GM04504 (cell line): ENCODE measurements at regions not wholly inside any gene's neighbourhood (a gene's known extent, or its start where the extent isn't known, plus 50 kb on each side); places are given as distances from the start of the nearest gene placed in this dataset.
A peak's percentile ranks its signal among the peaks of the same experiment; 100 is the strongest.

Experiments
- DNase-seq: peaks from one replicate; pipeline ENCODE4 v3.0.0-alpha.2; 2012; ENCODE audit warnings: low read depth

DNA sequence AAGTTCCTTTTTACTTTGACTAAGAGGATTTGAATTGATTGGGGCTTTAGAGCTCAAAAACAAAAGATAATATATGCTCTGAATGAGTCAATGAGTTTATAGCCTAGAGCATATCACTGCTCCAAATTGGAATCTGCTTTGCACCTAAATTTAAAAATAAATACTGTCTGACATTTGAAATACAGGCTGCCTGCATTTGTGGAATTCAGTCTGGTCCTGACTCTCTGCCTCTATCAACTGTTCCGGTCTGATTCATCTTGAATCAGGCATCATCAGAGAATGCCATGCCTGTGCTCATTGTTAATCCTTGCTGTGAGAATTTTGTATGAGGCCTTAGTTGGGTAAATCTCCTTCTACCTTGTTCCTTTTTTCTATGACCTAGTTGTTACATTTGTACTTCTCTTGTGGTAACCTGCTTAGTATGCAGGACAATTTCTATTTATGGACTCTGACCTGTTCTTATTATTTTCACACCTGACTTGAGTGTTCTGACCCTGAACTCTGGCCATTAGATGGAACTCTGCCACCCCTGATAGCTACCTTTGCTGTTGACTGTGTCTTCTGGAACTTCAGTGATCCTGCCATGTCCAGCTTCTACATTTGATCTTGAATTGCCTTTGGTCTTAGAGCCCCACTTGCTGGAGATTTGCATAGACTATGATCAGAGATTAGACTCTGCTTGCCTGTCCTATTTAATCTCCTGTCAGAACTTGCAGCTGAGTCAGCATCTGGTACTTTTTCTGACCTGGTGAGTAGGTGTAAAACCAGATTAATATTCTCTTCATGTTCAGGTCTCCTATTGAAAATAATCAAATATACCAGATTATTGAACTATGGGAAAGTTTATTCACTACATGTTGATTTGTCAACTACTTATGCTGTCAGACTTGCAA lies 442.7 kb upstream of the HS3ST5 start:
- DNase-seq: no peak

DNA sequence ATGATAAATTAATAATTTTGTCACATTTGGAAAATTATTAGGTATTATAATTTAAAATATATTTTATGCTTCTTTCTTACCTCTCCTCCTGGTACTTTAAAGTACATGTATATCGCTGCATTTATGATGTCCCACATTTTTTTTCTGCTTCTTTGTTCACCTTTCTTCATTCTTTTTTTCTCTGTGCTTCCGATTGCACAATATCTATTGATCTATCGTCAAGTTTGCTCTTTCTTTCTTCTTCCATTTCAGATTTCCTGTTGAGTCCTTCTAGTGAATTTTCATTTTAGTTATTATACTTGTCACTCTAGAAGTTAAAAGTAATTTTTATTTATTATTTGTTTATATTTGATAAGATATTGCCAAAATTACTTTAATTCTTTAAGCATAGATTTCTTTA lies 441.0 kb upstream of the HS3ST5 start:
- no peak for DNase-seq

DNA sequence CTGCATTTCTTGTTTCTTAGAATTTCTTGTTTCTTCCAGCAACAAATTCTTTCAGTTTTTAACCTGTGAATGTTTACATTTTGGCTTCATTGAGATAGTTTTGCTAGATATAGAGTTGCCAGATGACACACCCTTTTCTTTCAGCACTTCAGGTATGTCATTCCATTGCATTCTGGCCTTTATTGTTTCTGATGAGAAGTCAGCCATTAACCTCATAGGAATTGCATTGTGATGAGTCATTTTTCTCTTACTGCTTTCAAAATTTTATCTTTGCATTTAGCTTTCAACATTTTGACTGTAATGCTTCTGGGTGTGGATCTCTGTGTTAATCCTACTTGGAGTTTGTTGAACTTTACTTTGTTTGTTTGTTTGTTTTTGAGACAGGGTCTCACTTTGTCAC lies 440.3 kb upstream of the HS3ST5 start:
- DNase-seq: no peak

DNA sequence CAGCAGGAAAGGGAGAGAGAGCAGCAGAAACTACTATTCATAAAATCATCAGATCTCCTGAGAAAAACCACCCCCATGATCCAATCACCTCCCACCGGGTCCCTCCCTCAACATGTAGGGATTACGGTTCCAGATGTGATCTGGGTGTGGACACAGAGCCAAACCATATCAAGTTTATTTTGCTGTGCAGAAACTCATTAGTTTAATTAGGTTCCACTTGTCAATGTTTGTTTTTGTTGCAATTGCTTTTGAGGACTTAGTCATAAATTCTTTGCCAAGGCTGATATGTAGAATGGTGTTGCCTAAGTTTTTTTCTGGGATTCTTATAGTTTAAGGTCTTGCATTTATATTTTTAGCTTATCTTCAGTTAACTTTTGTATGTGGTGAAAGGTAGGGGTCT lies 422.0 kb upstream of the HS3ST5 start:
- no peak for DNase-seq

DNA sequence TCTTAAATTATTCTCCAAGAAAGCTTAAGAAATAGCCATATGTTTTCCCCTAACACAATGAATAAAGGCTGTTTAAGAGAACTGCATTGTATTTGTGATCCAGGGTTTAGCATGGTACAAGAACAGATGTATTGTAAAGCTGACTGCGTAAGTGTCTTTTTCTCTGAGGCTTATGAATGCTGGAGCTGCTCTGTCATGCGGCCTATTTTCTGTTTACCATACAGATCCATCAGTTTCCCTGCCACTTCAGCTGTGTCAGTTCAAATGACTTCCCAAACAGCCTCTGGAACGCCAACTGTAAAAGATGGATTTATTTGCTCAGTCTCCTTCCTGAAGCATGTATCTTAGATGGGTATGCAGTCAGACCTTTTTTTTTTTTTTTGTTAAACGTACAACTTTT lies 419.3 kb upstream of the HS3ST5 start:
- no peak for DNase-seq

DNA sequence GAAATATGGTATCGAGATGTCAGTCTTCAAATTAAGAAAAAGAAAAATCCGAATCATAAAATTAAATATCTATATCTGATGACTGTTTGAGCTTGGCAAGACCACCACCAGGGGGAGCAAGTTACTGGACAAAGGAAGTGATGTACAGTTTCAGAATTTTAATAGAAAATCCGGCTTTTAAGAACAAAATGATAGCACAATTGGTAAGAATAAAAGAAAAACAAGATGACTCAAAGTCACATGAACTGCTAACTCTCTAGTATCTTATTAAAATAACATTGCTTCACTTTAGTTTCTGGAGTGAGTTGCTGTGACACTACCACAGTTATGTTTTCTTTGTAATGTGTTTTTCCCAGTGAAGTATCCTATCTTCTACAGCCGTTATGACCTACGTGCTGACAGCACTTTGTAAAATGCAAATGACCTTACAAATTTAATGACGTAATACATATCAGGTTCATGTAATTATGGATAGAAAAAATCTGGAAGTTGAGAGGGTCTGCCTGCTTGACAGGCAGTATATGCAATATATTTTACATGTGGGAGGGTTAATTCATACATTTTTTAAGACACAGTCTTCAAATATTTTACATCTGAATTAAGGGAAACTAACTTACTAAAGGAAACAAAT lies 405.3 kb upstream of the HS3ST5 start:
- peak; percentile 15 for DNase-seq

DNA sequence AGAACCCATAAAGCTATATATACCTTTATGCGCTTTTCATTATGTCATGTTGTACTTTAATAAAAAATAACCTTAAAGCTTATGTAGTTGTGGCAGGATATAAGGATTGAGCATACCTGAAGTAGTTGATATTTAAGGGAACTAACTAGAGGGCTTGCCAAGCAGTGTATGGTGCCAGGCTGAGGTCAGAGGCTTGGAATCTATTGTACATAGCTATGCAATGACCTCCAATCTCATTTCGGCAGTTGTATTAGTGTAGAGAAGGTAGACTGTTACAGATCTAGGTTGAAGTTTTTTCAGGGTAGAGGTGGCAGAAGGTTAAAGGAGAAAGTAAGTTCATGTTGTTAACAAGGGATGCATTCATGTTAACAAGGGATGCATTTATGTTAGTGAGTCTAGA lies 397.7 kb upstream of the HS3ST5 start:
- DNase-seq: no peak

DNA sequence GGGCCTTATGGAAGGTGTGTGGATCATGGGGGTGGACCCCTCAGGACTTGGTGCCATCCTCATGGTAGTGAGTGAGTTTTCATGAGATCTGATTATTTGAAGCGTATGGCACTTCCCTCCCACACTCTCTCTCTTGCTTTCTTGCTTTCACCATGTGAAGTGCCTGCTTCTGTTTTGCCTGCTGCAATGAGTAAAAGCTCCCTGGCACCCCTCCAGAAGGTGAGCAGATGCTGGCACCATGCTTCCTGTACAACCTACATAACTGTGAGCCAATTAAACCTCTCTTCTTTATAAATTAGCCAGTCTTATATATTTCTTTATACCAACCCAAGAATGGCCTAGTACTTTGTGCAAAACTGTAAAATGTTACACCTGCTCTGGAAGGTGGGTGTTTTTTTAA lies 396.8 kb upstream of the HS3ST5 start:
- DNase-seq: no peak

DNA sequence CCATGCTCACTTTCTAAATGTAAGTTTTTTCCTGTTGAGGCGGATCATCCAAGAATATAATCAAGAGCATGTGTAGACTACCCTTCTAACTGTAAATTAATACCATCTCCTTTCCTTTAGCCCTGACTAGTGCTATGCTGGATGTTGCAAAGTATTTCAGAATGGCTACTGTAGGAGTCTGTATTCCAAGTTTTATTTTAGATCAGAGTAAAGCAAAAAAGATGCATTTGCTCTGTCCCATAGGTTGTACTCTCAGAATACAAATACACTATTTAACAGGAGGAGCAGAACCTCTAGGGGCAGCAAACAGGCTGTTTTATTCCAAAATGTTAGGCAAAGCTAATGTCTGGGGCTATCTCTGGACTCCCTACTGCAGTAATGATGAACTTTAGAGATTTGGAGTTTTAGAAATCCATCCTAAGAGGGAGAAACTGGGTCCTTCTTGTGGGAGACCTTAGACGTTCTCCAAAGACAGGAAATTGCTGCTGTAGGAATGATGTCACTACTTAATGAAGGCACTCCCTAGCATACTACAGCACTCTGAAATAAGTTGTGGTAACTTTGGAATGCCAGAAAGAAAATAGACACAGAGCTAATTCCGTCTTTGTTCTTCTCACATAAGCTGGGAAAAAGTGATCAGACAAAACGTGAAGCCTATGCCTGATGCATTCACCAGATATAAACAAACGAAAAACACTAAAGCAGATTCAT lies 392.4 kb upstream of the HS3ST5 start:
- no peak for DNase-seq

DNA sequence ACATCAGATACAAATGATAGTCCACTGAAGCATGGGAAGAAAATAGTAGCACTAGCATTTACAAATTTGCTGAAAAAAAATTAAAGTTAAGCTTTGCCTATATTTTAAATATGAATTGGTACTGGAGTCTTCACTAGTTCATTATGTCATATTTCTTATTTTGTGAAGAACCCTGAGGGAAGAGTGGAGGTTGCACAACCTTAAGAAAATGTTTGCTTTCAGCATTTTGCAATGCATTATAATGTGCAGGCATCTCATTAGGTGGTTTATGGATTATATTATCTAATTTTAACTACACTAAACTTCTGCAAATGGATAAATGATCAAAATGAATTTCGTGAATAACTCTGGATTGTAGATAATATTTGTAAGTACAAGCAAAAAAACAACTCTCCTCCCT lies 390.8 kb upstream of the HS3ST5 start:
- no peak for DNase-seq

DNA sequence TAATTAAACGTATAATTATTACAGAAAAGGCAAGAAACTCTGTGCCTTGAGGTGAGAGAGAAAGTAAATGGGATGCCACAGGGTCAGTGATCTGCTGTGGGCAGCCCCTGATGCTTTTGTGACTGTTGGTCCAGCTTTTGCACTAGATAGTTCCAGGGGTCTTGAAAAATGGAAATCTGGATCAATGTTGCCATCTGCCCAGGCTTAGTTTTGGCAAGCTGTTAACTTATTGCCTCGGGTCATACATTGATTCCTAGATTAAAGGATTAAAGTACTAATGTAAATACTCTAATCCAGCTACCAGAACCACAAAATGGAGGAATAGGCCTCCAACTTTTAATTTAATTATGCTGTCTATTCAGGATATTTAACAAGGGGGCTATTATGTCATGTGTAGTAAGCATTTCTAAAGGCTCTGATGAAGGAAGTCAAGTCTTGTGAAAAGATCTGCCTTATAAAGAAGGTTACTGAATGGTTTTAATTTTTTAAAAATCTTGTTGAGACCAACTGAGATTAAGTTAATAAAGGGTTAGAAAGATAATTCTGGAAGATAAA lies 376.0 kb upstream of the HS3ST5 start:
- no peak for DNase-seq

DNA sequence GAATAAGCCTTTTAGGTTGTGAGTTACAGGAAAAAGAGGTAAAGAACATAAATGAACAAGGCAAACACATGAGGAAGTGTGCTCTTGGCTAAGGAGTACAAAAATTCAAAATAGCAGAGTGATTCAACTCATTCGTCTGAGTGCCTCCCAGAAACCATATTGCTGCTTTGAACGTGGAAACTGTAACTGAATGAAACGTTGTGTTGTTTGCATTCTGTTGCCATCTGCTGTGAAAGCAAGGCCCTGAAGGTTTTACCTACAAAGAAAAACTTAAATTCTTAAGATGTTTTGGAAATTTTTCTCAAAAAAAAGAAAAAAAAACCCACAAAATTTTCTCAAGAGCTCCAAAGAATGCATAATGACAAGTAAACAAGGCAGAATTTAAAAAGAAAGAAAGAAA lies 375.4 kb upstream of the HS3ST5 start:
- DNase-seq: no peak

DNA sequence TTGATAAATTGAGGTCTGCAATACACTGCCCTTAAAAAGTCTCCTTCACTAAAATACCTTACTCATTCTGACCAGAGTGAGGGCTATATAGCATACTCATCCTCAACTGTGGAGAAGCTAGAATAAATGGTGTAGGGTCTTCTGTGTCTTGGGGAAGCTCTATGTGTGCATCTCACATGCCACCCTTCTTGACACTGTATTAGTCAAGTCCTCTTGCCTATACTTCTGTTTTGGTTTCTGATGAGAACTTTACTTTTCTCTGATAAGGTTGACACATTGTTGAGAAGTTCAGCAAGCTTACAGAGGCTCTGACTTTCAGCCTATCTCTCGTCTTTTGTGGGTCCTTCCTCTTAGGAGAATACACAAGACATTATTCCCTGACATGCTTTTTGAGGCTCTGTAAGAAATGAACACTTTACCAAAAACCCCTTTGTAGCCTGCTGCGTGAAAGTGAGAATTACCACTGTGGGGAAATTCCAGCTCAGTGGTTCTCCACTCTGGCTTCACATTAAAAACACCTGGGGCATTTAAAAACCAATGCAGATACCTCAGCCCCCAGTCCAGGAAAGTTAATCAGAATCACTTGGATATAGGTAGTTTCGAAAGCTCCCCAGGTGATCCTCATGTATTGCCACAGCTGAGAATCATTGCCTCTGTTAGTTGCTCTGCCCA lies 372.1 kb upstream of the HS3ST5 start:
- no peak for DNase-seq

DNA sequence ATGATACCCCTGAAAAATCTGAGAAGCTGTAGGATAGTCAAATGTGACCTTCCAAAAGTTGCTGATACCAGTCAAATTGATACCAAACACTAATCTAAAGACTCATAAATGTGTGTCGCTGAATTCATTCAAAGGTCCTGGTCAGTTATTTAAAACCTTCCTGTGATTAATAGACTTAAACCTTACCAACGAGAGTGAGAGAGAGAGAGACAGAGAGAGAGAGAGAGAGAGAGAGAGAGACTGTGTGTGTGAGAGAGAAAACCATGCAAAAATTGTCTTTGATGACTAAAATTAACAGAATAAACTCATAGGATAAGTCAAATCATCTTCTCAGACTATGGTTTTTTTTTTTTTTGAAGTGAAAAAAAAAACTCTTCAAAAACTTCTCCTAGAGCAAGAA lies 370.9 kb upstream of the HS3ST5 start:
- DNase-seq: no peak

DNA sequence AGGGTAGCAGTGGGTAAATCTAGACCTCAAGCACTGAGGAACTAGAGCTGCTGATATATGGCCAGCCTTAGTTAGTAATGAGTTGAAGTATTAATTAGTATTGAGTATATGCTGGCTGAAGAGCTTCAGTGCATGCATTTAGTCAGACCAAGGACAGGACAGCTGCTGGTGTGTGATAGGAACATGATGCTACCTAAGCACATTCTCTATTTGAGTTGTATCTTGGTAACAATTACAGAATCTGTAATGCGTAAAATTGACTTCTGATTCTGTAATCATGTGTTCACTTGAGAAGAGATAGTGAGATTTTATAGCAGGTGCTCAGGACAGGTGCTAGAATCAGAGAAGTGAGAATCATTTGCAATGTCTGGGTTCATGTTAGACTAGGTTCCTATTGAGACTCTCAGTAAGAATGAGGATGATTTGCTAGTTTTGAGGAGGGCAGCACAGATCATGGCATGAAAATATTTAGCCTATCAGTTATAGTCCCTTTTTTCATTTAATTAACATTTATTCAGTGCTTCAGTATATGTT lies 369.4 kb upstream of the HS3ST5 start:
- no peak for DNase-seq

DNA sequence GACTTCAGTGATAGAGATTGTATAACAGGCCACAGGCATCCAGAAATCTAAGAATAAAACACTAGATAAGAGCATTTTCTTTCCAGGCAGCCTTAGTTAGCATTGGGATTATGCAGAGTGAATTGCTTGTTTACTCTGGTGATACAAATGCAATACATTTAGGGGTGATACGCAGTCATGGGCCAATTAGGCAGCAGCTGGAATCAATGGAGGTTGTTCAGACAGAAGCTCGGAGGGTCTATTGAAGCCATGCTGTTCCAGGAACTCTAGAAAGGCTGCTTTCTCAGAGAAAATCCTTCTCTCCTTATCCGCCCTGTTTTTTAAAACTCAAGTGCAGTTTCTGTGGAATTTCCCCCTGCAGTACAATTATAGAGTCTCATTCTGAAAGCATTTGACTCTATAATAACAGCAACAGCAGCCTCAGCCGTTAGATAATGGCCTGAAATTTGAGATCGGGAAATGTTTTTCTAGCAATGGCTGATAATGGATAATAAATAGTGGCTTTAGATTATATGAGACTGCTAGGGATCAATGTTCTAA lies 364.3 kb upstream of the HS3ST5 start:
- no peak for DNase-seq

DNA sequence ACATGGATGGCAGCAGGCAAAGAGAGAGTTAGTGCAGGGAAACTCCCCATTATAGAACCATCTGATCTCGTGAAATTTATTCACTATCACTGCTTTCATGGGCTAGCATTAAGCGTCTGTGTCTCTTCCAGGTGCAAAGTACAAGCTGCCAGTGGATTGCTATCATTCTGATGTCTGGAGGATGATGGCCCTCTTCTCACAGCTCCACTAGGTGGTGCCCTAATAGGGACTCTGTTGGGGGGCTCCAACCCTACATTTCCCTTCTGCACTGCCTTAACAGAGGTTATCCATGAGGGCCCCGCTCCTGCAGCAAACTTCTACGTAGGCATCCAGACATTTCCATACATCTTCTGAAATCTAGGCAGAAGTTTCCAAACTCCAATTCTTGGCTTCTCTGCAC lies 347.8 kb upstream of the HS3ST5 start:
- DNase-seq: no peak

DNA sequence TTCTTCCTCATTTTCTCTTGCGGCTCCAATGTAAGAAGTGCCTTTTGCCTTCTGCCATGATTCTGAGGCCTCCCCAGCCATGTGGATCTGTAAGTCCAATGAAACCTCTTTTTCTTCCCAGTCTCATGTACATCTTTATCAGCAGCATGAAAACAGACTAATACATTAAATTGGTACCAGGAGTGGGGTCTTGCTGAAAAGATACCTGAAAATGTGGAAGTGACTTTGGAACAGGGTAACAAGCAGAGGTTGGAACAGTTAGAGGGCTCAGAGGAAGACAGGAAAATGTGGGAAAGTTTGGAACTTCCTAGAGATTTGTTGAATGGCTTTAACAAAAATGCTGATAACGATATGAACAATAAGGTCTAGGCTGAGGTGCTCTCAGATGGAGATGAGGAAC lies 316.7 kb upstream of the HS3ST5 start:
- no peak for DNase-seq

DNA sequence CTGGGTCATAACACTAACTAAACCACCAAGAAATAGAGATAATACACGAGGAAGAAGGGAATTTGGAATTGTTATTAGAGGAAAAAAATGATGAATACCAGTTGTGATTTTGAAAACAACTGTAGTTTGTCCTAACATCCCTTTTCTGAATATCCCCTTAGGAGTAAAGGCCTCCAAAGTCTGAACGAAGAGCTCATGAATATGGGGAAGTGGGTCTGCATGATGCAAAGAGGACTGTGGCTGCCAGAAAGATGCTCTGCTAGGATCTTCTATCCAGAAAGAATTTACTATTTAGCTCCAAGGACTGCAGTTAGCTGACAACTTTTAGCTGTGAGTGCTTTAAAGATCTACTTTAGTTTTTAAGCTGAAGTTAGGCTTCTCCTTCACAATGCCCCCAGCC lies 308.8 kb upstream of the HS3ST5 start:
- DNase-seq: no peak

DNA sequence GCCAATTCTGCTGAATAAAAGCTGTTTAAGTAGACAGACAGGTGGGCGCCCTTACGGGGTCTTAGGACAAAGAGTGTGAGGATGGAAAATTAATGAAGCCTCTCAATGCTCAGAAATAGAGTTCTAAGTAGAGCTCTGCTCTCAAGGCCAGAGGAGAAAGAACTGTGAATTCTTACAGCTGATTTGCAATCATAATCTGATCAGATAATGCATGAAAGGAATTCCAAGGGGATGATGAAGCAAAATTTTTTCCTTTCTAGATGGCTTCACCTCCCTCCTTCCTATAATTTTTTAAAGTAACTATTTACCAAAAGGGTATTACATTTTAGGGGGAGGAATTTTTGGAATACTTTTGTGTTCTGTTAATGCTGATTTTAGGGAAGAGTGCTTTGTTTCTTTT lies 308.1 kb upstream of the HS3ST5 start:
- DNase-seq: no peak

DNA sequence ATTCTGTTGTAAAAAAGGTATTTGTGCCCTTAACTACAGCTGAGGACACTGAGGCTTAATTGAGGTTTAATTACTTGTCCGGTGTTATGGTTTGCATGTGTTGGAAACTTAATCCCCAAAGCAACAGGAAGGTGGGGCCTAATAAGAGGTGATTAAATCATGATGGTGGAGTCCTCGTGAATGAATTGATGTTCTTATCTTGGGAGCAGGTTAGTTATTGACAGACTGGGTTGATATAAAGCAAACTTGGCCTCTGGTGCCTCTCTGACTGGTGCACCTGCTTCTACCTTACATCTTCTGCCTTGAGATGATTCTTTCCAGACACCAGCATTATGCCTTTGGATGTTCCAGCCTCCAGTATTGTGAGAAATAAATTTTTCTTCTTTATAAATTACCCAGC lies 306.5 kb upstream of the HS3ST5 start:
- no peak for DNase-seq

DNA sequence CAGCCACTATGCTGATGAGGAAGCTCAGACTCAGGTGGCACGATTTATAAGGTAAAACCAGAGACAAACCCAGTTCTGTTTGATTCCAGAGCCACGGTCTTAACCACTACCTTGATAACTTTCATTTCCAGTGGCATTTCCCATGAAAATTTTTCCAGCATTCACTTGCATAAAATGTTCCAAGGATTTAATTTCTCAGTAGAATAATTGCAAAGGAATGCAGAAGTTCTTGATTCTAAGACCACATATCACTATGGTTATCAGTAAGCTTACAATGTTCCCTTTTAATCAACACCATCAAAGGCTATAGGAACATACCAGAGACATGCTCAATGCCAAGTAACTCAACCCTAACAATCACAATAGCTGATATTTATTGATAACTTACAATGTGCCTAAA lies 306.0 kb upstream of the HS3ST5 start:
- DNase-seq: no peak
